AML-193 (cell line): ENCODE measurements at regions not wholly inside any gene's neighbourhood (a gene's known extent, or its start where the extent isn't known, plus 50 kb on each side); places are given as distances from the start of the nearest gene placed in this dataset.

ENCODE experiments used
- DNase-seq, 2 experiments: peaks; one replicate each; lab custom pipeline; 2025; lab: John Stamatoyannopoulos, UW

DNA sequence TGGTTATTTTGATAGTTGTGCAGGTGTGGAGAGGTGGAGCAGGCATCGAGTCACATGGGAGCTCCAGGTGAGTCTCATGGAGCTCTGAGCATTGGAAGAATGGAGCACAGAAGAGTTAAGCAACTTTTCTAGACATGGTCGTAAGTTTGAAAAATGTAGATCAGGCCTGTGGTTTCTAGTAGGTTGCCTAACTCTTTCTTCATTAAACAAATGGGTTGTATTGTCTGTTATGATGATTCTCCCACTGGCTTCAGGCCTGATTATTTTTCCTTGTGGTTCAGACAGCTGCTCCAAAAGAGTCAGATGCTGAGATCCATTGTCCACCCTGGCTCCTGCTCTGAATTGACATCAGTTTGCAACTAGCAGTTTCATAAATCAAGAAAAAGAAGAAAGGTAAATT, 80.3 kb upstream of the RPS23 start:
- peak; percentile 38 to 46 for DNase-seq

DNA sequence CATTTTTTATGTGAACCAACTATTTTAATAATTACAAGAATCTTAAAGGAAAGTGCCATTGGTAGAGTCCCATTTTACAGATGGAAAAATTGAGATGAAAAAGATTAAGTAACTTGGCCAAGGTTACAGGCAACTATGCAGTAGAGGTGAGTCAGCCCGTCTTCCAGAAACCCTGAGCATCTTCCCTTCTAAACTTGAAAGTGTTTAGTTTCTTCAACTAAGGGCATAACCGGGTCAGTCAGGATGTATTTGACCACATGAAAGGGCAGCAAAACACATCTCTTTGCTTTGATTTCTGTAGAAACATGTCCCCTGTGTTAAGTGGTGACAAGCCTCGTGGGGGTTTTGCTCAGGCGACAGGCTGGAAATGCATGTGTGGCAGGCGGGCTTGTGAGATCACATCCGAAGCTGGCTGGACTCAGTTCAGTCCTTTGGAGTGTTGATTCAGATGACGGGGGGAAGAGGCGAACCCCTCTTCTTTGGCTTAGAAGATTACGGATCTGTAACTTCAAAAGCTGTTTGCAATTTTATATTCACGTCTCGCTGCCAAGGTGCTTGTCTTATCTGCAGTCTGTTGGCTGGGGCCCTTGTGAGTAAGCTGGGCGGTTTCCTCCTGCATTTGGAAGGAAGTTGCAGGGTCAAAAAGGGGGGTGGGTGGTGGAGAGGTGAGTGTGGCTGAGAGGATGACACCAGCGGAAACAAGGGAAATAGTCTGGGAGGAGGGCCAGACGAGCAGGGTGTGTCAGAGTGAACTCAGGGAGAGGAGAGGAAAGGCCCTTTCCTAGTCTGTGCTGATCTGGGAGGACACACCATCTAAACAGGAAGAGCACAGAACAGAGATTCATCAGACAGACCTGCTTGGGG, 78.9 kb upstream of the RPS23 start:
- peak; percentile 58 to 65 for DNase-seq

DNA sequence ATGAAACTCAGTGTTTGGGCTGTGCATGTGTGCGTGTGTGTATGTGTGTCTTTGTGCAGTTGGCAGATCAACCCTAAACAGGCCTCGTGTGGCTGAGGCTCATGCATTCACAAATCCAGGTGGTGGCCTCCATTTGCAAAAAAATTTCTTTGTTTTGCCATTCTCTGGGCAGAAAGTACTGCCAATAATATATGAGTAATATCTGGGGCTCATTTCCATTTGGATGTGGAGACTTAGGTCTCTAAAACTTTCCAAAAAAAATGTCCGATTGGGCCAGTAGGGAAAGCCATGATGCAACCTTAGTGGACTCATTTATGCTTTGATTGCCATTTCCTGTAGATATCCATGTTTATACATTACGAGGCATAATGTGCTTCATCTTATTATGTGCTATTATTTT, 77.9 kb upstream of the RPS23 start:
- DNase-seq, result no peak

DNA sequence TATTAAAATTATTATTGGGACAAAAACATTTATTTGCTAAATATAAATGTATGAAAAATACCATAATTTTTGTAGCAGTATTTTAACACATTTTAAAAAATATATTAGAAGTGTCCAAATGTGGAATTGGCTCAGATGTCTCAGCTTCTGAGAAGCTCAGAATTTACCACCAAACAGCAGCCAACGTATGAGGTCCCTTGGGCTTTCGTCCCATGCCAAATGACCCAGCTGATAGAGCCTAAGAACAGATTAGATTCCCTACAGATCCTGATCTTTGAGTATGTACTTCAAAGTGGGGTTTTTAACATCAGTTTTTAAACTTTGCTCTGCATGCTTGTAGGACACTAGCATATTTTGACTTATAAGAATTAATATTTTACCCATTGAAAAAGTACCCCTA, 77.3 kb upstream of the RPS23 start:
- no peak for DNase-seq

DNA sequence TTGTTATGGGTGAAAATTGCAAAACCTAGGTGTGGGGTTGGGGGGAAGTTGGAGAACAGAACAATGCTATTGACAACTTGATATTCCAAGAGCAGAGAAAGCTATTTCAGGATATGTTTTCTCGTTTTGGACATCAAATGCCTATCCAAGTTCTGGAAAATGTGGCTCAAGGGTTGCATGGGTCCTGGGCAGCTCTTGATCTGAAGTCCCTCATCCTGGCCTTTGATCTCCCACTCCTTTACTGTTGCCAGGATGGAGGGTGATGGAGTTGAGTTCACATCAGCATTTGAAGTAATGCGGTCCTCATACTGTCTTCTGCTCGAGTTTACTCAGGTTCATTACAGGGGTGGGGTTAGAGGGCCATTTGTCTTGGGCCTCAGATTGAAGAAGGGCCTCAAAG, 76.9 kb upstream of the RPS23 start:
- DNase-seq, result no peak

DNA sequence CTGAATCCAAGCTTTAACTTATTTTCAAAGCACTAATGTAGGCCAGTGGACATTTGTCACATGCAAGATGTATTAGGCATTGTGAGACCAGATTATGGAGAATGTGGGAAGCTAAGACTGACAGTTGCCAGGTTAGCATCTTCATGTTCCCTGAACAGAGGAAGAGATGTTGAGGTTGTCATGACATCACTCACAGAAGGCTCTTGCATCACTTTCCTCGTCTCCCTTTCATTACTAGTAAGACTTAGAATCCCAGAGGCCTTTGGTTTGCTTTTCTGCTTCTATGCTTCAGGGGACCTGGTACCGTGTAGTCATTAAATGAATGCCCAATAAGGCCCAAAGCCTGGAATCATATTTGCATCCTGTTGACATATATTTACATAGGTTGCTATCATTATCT, 76.4 kb upstream of the RPS23 start:
- no peak for DNase-seq

DNA sequence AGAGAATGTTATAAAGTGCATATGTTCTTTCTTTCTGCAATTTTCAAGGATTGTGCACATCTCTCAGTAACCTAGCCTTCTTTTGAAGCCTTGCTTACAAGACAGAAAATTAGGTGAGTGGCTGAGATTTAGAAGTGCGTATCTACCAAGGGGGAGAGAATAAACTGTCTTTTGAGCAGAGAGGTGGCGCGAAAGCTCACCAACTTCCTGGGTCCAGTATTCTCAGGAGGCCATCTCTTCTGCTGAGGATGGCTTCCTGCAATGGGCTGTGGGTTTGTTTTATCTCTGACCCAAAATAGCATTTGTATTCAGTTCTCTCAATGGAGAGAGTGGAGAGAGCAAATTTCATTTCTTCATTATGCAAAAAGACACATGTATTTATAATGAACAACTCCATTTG, 75.4 kb upstream of the RPS23 start:
- no peak for DNase-seq

DNA sequence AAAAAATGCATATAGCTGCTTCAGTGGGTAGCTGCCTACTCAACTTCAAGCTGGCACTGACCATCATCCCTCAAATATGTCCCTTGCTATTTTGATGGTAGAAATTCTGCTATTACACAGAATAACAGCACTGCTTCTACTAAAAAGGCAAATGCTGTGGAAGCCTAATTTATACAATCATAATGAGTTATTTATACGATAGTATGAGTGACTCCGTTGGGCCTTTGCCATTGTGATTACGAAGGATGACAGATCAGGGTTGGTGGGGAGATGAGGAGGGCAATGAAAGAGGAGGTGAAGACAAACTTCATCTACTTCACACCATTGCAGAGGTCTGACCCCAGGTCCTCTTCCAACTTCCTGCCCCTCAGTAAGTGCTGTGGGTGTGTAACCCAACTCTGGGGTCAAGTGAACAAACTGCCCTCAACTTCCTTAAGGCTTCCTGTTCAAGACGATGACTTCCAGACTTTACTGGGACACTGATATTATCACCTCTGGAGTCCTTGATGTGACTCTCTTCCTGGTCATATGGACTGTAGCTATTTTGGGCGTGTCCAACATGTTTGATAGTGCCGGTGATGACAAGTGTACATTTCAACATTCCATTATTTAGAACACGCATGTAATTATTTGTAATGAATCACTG, 74.1 kb upstream of the RPS23 start:
- no peak for DNase-seq

DNA sequence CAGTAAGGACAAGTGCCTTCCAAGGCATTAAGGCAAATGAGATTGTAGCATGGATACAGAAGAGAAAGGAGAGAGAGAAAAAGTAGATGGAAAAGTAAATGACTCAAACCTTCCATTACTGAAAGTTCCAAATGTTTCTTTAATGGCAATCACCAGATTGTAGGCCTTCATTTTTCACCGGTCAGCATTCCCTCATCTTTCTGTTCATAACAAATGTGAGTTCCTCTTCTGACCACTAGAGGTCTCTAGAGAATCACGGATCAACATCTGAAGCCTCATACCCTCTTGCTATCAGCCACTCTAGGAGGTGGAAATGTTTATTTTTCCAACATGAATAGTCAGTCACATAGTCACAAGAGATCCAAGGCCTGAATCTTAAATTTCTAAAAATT, 73.6 kb upstream of the RPS23 start:
- DNase-seq, result peak; percentile 38 to 50

DNA sequence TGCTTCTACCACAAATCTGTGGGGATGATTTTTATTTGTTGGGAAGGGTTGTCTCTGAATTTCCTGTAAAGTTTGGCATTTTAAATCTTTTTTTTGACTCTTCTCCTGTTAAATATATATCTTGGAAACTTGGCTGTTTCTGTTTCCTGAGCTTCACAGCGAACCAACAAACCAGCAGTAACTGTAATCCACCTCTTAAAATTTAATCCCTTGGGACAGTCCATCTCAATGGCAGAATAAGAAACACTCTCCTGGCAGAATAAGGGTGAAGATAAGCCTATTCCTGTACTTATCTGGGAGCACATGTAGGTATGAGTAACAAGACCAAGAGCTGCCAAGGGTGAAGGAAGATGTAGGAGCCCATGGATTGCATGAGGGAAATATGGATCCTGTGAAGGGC, 73.1 kb upstream of the RPS23 start:
- no peak for DNase-seq

DNA sequence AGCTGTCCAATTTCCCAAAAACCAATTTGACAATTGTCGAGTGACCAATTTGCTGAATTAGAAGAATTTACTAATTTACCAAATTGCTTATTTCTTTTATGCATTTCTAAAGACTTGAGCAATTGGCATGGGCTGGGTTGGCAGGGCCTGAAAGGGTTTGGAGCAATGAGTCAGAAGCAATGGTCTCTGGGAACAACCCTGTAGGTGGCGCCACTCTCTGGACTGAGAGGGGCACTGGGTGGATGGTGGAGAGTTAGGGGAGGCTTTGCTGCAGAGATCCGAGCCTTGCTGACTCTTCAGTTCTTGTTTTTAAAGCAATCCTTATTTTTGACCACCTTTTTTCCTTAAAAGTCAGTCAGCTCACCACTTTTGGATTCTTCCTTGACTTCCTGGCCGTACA, 71.5 kb upstream of the RPS23 start:
- DNase-seq, result peak; percentile 21 to 48

DNA sequence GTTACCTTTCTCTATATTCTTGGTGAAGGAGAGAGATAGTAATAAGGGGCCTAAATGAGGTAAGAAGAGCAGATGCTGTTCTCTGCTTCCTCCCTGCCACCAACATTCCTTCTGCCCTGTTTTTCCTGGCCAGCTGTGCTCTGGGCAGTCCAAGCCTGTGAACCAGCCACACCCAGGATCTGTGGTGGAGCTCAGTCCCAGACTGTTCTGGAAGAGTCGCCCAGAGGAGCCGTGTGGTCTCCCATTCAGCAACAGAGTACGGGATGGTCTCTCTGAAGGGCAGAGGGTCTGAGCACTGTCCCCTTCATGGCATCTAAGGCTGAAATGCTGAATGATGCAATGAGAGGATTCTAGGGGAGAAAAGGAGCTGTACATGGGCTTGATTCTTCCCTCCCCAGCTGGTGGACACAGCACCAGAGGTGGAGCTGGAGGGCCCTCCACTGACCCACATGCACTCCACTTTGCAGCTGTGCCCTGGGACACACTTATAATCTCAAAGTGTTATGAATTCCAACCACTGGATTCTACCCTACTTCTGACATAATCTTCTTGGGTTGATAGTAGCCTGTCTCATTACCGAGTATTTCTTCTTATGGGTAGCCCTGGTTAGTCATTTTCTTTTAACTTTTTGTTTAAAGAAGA, 70.8 kb upstream of the RPS23 start:
- DNase-seq, result no peak

DNA sequence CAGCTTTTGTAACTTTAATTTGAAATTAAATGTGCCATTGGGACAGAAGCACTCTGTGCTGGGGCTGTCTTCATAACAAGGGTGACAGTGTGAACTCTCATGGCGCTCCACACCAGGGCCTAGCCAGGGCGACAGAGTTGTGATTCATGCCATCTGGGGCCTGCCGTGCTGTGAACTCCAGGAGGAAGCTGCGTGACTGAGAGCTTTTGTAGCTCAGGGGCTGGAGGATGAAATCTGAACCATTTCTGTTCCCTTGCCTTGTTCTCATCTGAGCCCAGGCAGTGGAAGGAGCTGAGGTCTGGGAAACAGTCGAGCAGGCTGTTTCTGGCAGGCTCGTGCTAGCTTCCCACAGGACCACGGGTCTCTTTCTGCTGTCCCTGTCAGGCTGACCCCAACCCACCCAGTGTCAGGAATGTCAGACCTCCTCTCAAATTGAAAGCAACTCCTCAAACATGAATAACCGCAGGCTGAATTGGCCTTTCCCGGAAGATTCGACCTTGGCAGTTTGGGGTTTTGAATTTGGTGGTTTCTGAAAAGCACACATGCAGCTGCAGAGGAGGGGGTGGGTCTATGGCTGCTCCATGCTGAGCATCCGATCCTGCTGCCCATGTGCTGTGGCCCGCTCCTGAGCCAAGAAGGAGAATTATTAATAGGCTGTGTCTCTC, 69.2 kb upstream of the RPS23 start:
- no peak for DNase-seq

DNA sequence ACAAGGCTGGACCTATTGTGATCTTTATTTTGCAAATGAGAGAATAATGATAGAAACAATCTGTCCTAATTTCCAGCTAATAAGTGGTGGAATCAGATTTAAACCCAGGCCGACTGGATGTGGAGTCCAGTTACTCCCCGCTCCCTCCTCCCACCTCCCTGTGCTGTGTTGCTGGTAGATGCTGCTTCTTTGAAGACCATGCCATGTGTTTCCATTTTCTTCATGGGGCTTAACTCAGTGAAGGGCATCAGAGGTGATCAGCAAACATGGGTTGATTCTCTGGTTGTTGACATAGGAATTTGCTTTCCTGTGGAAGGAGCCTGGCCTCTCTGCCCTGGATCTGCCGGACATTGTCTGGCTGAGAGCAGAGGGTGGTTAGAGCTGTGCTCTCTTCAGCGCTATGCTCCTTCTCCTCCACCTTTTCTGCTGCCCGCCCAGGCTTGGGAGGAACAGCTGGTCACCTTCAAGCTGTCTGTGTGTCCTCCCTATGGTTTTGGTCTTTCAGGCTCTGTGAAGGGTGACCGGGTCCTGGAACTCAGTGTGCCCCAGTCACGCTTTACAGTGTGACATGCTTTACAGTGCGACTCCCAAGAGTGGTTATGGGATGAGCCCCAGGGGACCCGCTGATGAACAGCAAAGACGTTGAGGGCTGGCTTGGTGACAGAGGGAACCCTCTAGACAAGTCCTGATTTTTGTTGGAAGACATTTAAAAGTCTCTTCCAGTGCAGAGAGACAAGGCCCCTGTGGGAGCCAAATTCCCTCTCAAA, 68.4 kb upstream of the RPS23 start:
- no peak for DNase-seq

DNA sequence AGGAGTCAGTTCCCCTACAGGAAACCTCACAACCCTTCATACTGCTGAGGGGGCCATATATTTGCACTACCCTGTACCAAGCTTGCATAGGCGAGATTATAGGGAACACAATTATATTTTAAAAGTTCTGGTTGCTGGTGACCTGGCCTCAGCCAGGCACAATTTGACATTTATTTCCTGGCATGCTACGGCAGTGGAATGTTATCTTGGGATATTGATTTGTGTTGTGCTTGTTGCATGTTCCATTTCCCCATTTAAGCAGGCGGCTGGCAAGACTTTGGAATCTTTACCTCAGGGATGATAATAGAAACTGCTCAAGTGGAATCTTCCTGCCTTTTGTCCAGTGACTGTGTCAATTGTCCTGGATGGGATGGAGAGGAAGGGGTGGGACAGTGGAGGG, 67.0 kb upstream of the RPS23 start:
- no peak for DNase-seq

DNA sequence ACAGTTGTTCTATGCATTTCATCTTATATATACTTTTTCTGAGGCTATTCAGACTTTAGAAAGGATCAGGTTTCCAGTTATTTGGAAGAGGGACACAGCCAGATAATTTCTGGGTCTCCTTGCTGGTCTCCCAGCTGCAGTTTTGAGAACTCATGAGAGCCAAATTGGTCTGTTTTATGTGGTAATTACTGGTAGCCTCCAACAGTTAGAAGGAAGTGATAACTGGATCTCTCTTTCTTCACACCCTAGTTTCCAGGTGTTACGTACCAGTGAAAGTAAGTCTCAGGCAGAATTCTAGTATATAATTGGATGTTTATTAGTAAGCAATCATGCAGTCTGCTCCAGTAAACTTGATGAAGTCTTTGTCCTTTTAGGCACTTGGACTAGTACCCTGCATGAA, 63.2 kb upstream of the RPS23 start:
- DNase-seq, result no peak

DNA sequence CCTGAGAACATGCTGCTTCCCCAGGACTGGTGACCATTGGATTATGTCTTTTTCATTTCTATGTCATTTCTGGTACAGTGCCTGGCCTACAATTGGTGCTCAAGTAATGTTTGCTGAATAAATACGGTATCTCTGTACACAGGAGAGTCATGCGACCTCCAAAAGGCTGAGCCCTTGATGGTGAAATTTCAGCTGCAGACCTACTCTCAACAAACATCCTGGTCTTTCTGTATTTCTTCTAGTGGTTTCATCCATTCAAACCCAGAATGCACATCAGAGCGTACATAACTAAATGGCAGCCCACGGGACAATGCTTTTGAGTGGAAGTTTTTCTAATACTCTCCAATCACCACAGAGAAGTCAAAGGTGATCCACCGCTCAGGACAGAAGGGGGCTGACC, 62.6 kb upstream of the RPS23 start:
- DNase-seq, result no peak

DNA sequence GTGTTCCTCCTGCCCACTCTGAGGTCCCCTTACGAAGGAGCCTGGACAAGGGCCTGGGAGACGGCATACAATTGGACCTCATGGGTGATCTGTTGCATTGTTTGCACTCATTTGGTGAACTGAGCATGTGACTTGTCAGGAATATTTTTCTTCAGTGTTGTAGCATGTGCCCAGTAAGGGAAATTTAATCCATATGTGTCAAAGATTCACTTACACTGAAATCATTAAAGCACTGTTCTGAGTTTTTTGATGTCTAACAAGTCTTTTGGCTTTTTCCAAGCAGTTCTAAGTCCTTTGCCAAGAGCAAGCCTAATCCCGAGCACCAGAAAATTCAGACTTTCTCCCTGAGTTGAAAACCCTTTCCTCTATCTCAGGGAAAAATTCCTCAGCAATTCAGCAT, 61.6 kb upstream of the RPS23 start:
- DNase-seq, result no peak

DNA sequence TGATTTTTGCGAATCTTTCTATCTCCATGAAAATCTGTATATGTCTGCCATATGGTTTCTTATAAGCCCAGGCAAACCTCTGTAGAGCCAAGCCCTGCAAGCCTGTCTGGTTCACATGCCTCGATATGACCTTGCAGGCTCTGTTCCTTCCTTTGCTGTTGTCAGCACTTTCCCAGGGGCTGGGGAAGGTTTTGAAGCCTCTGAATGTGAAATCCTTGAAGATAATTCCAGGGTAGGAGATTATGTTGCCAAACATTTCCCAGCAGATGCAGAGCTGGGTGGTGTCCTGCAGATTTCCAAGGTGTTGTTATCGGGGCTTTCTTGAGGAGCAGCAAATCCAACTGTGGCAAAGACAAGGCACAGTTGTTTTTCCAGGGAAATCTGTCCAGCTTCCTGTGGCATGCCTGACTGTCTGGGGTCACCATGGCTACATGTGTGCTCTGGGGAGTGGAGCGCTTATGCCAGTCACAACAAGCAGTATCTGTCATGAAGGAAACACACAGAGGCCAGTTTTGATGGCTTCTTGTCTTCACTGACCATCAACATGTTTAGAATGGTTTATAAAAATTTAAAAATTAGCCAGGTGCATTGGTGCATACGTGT, 60.7 kb upstream of the RPS23 start:
- no peak for DNase-seq

DNA sequence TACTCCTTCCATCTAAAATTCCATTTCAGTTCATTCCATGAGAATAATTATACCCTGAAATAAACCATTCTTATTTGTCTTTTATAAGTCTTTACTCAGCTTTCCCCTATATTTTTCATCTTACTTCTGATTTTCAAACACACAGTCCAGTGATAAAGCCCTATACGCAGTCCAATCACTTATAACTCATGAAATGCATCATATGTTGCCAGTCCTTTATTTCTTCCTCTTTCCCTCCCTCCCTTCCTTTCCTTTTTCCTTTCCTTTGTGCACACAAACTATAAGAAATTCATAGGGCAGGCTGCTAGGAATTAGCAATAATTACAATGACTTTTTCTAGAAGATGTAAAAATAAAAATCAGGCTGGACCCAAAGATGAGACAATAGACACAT, 58.8 kb upstream of the RPS23 start:
- no peak for DNase-seq

DNA sequence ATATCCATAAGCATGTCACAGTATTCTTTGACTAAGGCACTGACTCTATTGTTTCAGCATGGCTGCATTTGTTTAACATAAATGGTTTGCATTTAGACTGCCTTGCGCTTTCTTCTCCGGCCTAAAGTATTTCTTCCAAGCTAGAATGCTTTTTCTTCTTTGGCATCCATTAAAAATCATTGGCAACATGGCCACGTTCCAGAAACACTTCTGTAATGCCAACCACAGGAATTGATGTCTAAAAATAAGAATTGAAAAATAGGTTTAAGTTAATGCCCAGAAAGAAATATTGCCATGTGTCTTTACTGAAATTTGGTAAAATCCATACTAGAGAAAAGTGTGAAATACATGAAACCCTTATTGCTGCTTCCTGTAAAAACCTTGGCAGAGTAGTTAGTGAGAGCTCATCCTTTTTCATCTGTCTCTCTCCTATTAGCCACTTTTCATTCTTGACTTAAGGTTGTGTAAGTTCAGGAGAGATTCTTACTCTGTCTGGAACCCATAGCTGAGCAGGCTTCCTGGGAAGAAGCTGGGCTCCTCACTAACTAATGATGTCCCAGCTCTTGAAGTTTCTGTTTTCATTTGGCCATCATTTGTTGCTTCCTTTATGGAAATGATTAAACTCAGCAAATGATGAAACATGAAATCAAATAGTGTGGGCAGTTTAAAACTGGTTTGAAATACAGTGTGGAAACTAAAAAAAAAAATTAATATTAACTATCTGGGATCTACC, 58.2 kb upstream of the RPS23 start:
- no peak for DNase-seq
